Neuronal stem cell (in vitro differentiated cells): ENCODE measurements at regions not wholly inside any gene's neighbourhood (a gene's known extent, or its start where the extent isn't known, plus 50 kb on each side); places are given as distances from the start of the nearest gene placed in this dataset.

Source experiments
- DNase-seq: peaks from one replicate; pipeline ENCODE4 v3.0.0-alpha.2; 2013; ENCODE audit warnings: low spot score
- H2AFZ ChIP-seq: one replicate; pipeline ENCODE4 v1.6.1; 2013; ENCODE audit warnings: mild to moderate bottlenecking, low read length, inconsistent platforms
- H2AK5ac ChIP-seq: 2 replicates; pipeline ENCODE4 v1.6.1; 2013; ENCODE audit warnings: low read depth, mild to moderate bottlenecking, inconsistent platforms, low read length, moderate library complexity, mixed read lengths
- H2BK120ac ChIP-seq: 2 replicates; pipeline ENCODE4 v1.6.1; 2013; ENCODE audit warnings: low read depth, mild to moderate bottlenecking, inconsistent platforms, low read length, moderate library complexity, mixed read lengths
- H2BK12ac ChIP-seq: one replicate; pipeline ENCODE4 v1.6.1; 2013; ENCODE audit warnings: low read length, inconsistent platforms
- H2BK15ac ChIP-seq: 2 replicates; pipeline ENCODE4 v1.6.1; 2013; ENCODE audit warnings: mild to moderate bottlenecking, low read length, inconsistent platforms, mixed read lengths
- H2BK5ac ChIP-seq: one replicate; pipeline ENCODE4 v1.6.1; 2013; ENCODE audit warnings: inconsistent platforms, mild to moderate bottlenecking, low read length, moderate library complexity
- H3K14ac ChIP-seq: one replicate; pipeline ENCODE4 v1.6.1; 2013; ENCODE audit warnings: low read length, inconsistent platforms
- H3K18ac ChIP-seq: 2 replicates; pipeline ENCODE4 v1.6.1; 2013; ENCODE audit warnings: low read length, inconsistent platforms
- H3K23ac ChIP-seq: 2 replicates; pipeline ENCODE4 v1.6.1; 2013; ENCODE audit warnings: low read depth, mild to moderate bottlenecking, mixed read lengths, low read length, inconsistent platforms; ENCODE audit not compliant: poor library complexity
- H3K27ac ChIP-seq: replicated peaks from 3 replicates; pipeline ENCODE4 v1.5.1; 2013; ENCODE audit warnings: low read length, inconsistent platforms
- H3K27me3 ChIP-seq, 3 experiments: 2 replicates each; pipeline ENCODE4 v1.6.1; 2013; ENCODE audit warnings: low read length in 3 of 3, mild to moderate bottlenecking in 2 of 3, inconsistent platforms in 1 of 3, low read depth in 1 of 3, mixed read lengths in 1 of 3, moderate library complexity in 1 of 3; ENCODE audit not compliant: control insufficient read depth in 3 of 3, insufficient read depth in 3 of 3
- H3K36me3 ChIP-seq, 2 donors: replicated peaks in 1 of 2; 2 replicates each; pipeline ENCODE4 v1.6.1; 2013; ENCODE audit warnings: low read length in 2 of 2; ENCODE audit not compliant: control insufficient read depth in 2 of 2, insufficient read depth in 2 of 2
- H3K4ac ChIP-seq: 2 replicates; pipeline ENCODE4 v1.6.1; 2013; ENCODE audit warnings: inconsistent platforms, mild to moderate bottlenecking, low read length, moderate library complexity
- H3K4me1 ChIP-seq, 2 donors: 1 replicate in 1 of 2; 2 replicates in 1 of 2; pipeline ENCODE4 v1.6.1; 2013; ENCODE audit warnings: low read length in 2 of 2, low read depth in 1 of 2; ENCODE audit not compliant: control insufficient read depth in 2 of 2, insufficient read depth in 1 of 2
- H3K4me2 ChIP-seq: one replicate; pipeline ENCODE4 v1.6.1; 2013; ENCODE audit warnings: mild to moderate bottlenecking, low read length, inconsistent platforms; ENCODE audit not compliant: insufficient read depth, poor library complexity, severe bottlenecking
- H3K4me3 ChIP-seq, 2 donors: 2 replicates each; pipeline ENCODE4 v1.5.1; 2013; ENCODE audit warnings: low read length in 2 of 2, mild to moderate bottlenecking in 2 of 2, inconsistent platforms in 1 of 2, moderate library complexity in 1 of 2
- H3K79me1 ChIP-seq: one replicate; pipeline ENCODE4 v1.6.1; 2013; ENCODE audit warnings: low read depth, mild to moderate bottlenecking, inconsistent platforms, low read length, moderate library complexity
- H3K9ac ChIP-seq: one replicate; pipeline ENCODE4 v1.6.1; 2013; ENCODE audit warnings: mild to moderate bottlenecking, low read depth, low read length, inconsistent platforms; ENCODE audit not compliant: poor library complexity
- H3K9me3 ChIP-seq, 2 donors: replicated peaks in 1 of 2; 2 replicates each; pipeline versions ENCODE3 to v1.6.1; 2013; ENCODE audit warnings: low read length in 2 of 2, mild to moderate bottlenecking in 2 of 2, inconsistent platforms in 1 of 2, low read depth in 1 of 2, mixed read lengths in 1 of 2, moderate library complexity in 1 of 2; ENCODE audit not compliant: control insufficient read depth in 2 of 2, insufficient read depth in 1 of 2
- H4K8ac ChIP-seq: one replicate; pipeline ENCODE4 v1.6.1; 2013; ENCODE audit warnings: low read depth, mild to moderate bottlenecking, inconsistent platforms, low read length, moderate library complexity
- H4K91ac ChIP-seq: one replicate; pipeline ENCODE4 v1.6.1; 2013; ENCODE audit warnings: low read length, low read depth, mild to moderate bottlenecking, inconsistent platforms; ENCODE audit not compliant: poor library complexity
- WGBS, 2 donors: extraction: QIAGEN DNeasy Blood & Tissue Kit; methylation state at CpG; one replicate each; pipeline ENCODE4 v1.1.7; 2013; ENCODE audit warnings: missing lambda C conversion rate in 2 of 2, mixed read lengths in 1 of 2; ENCODE audit not compliant: insufficient read length in 2 of 2, insufficient replicate concordance in 1 of 2; ENCODE audit errors: extremely low coverage in 2 of 2; 5-methylcytosine and 5-hydroxymethylcytosine counted together

DNA sequence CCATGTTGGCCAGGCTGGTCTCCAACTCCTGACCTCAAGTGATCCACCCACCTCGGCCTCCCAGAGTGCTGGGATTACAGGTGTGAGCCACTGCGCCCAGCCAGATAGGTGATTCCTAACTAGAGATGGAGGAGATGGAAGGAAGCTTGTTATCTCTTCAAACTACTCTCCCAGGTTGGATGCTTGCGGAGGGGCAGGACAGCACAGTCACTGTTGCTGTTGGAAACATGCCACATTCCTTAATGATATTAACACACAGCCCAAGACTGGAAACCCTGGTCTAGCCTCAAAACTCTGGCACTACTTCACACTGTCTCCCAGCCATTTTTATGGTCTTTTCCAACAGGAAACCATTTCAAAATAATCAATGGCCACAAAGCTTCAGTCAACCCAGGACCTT lies 468.8 kb upstream of the NRP1 start:
- H3K23ac ChIP-seq, result no peak overlapping the region
- H2AFZ ChIP-seq, result no peak overlapping the region
- H3K4me1 ChIP-seq, result peaks cover 14 to 20% of the 10 kb centered on the region in 2 donors
- H2BK120ac ChIP-seq, result no peak overlapping the region
- no peak overlapping the region for H2BK5ac ChIP-seq
- no peak overlapping the region for H3K4ac ChIP-seq
- H3K18ac ChIP-seq, result no peak overlapping the region
- DNase-seq, result no peak
- no peaks in the 10 kb centered on the region for H3K36me3 ChIP-seq
- H3K79me1 ChIP-seq, result no peaks in the 10 kb centered on the region
- no peak overlapping the region for H3K4me3 ChIP-seq
- no peak overlapping the region for H2BK12ac ChIP-seq
- no CpG with 5 or more reads among the region's 3 CpGs for WGBS, 2 donors
- no peak overlapping the region for H2BK15ac ChIP-seq
- H3K27me3 ChIP-seq, result no peaks in the 10 kb centered on the region
- H2AK5ac ChIP-seq, result no peak overlapping the region
- H3K4me2 ChIP-seq, result no peak overlapping the region
- H3K9ac ChIP-seq, result no peak overlapping the region
- H4K91ac ChIP-seq, result no peak overlapping the region
- H4K8ac ChIP-seq, result no peak overlapping the region
- H3K9me3 ChIP-seq, result no peaks in the 10 kb centered on the region
- H3K27ac ChIP-seq, result no peak overlapping the region
- no peak overlapping the region for H3K14ac ChIP-seq

DNA sequence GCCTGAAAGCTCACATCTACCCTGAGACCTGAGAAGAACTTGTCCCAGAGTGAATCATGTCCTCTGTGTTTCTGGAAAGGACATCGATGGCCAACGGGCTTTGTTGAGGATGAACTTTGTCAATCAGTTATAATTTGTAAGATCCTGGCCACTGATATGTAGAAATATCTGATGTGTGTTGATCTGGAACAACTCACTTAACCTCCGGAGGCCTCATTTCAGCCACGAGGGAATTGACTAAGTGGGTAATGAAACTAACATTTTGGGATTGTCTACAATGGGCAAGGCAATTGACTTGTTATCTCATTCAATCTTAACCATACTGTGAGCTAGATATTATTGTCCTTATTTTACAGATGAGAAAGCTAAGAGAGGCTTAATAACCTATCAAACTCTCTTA lies 468.1 kb upstream of the NRP1 start:
- no peaks in the 10 kb centered on the region for H3K79me1 ChIP-seq
- H2BK5ac ChIP-seq, result no peak overlapping the region
- H4K91ac ChIP-seq, result no peak overlapping the region
- no peak overlapping the region for H3K4me3 ChIP-seq
- no peak overlapping the region for H3K18ac ChIP-seq
- no peak overlapping the region for H2BK120ac ChIP-seq
- no peak overlapping the region for H3K23ac ChIP-seq
- no peaks in the 10 kb centered on the region for H3K9me3 ChIP-seq
- peaks cover 8 to 14% of the 10 kb centered on the region in 2 donors for H3K4me1 ChIP-seq
- no peaks in the 10 kb centered on the region for H3K36me3 ChIP-seq
- H3K27me3 ChIP-seq, result no peaks in the 10 kb centered on the region
- no peak for DNase-seq
- no peak overlapping the region for H2BK12ac ChIP-seq
- H4K8ac ChIP-seq, result no peak overlapping the region
- H2AFZ ChIP-seq, result no peak overlapping the region
- H3K27ac ChIP-seq, result no peak overlapping the region
- no peak overlapping the region for H3K9ac ChIP-seq
- WGBS, 2 donors, result no CpG with 5 or more reads among the region's 4 CpGs
- H2AK5ac ChIP-seq, result no peak overlapping the region
- H2BK15ac ChIP-seq, result no peak overlapping the region
- no peak overlapping the region for H3K14ac ChIP-seq
- no peak overlapping the region for H3K4ac ChIP-seq
- H3K4me2 ChIP-seq, result no peak overlapping the region

DNA sequence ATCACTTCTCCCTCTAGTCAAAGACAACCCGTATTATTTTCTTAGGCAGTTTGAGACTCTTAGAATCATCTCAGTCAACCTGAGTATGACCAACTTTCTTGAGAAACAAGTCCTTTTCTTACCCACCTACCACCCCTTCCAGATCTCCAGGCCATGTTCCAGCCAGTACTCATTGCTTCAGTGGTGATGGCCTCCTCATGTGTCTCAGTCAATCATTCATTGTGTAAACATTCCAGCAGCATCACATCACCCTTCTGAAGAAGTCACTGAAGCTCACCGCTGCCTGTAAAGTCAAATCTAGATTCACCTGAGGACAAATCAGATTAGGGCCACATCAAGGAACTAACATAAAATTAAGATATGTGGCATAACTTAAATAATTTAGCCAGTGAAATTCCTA lies 467.2 kb upstream of the NRP1 start:
- Histone ChIP-seq H3K4me3 (no peak overlapping the region), H3K27me3 (no peaks in the 10 kb centered on the region), H3K36me3 (no peaks in the 10 kb centered on the region), H2BK5ac (no peak overlapping the region), H3K23ac (no peak overlapping the region), H3K4me2 (no peak overlapping the region), H3K27ac (no peak overlapping the region), H3K4ac (no peak overlapping the region), H3K79me1 (no peaks in the 10 kb centered on the region), H3K18ac (no peak overlapping the region), H3K9me3 (no peaks in the 10 kb centered on the region), H2BK120ac (no peak overlapping the region), H3K9ac (no peak overlapping the region), H2AK5ac (no peak overlapping the region), H4K91ac (no peak overlapping the region), H3K4me1 (peaks cover 5 to 7% of the 10 kb centered on the region in 2 donors), H2AFZ (peak overlapping the region; percentile 5), H4K8ac (no peak overlapping the region), H3K14ac (no peak overlapping the region), H2BK12ac (no peak overlapping the region), H2BK15ac (no peak overlapping the region)
- no CpG with 5 or more reads among the region's 2 CpGs for WGBS, 2 donors
- no peak for DNase-seq

DNA sequence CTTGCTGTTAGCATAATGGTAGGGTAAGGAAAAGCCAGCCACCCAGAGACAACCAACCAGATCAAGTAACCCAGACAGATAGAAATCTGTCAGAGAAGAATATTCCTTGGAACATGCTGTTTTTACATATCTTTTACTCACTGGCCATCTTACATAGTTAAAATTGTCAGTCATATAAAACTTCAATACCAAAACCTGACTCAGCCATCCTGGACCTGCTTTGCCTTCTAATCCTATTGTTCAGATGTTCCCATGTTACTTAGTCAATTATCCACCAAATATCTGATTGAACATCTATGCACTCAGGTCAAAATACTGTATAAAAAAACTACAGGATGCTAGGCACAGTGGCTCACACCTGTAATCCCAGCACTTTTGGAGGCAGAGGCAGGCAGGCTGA lies 466.5 kb upstream of the NRP1 start:
- DNase-seq, result no peak
- H3K4me1 ChIP-seq, result peaks cover 5 to 7% of the 10 kb centered on the region in 2 donors
- no peak overlapping the region for H4K91ac ChIP-seq
- no peak overlapping the region for H3K4ac ChIP-seq
- H3K79me1 ChIP-seq, result no peaks in the 10 kb centered on the region
- no peak overlapping the region for H2BK15ac ChIP-seq
- no peak overlapping the region for H3K18ac ChIP-seq
- H3K27me3 ChIP-seq, result no peaks in the 10 kb centered on the region
- no peak overlapping the region for H2BK5ac ChIP-seq
- H3K27ac ChIP-seq, result no peak overlapping the region
- H2BK120ac ChIP-seq, result no peak overlapping the region
- H3K9ac ChIP-seq, result no peak overlapping the region
- H2BK12ac ChIP-seq, result no peak overlapping the region
- no peak overlapping the region for H3K4me3 ChIP-seq
- H3K23ac ChIP-seq, result no peak overlapping the region
- no peak overlapping the region for H4K8ac ChIP-seq
- H2AK5ac ChIP-seq, result no peak overlapping the region
- H3K36me3 ChIP-seq, result no peaks in the 10 kb centered on the region
- no peak overlapping the region for H2AFZ ChIP-seq
- no peaks in the 10 kb centered on the region for H3K9me3 ChIP-seq
- H3K4me2 ChIP-seq, result no peak overlapping the region
- no peak overlapping the region for H3K14ac ChIP-seq
